Neural cell (in vitro differentiated cells): ENCODE measurements at regions not wholly inside any gene's neighbourhood (a gene's known extent, or its start where the extent isn't known, plus 50 kb on each side); places are given as distances from the start of the nearest gene placed in this dataset.

Source experiments
- H2AFZ ChIP-seq: fragments of 200-600, 300-800 bp; sonication (generic), shearing (Covaris generic); 2 replicates; pipeline ENCODE4 v1.6.0; 2014; ENCODE audit warnings: low read depth, mild to moderate bottlenecking, antibody characterized with exemption, low read length, moderate library complexity
- H3F3A ChIP-seq: fragments of 200-600 bp; shearing (Covaris generic); 2 replicates; pipeline ENCODE4 v1.6.1; 2016; ENCODE audit warnings: mild to moderate bottlenecking, moderate library complexity, mixed read lengths, antibody characterized with exemption, low read length; ENCODE audit not compliant: insufficient read depth, poor library complexity, severe bottlenecking
- H3K27ac ChIP-seq: fragments of 200-600, 300-800 bp; sonication (generic), shearing (Covaris generic); 2 replicates; pipeline ENCODE4 v1.5.1; 2014; ENCODE audit warnings: mild to moderate bottlenecking, low read length, moderate library complexity
- H3K27me3 ChIP-seq: fragments of 300-800, 200-600 bp; sonication (generic), shearing (Covaris generic); 2 replicates; pipeline ENCODE4 v1.6.0; 2014; ENCODE audit warnings: mild to moderate bottlenecking, low read depth, low read length, moderate library complexity; ENCODE audit not compliant: insufficient read depth
- H3K36me3 ChIP-seq: fragments of 300-800, 200-600 bp; sonication (generic), shearing (Covaris generic); 2 replicates; pipeline ENCODE4 v1.5.1; 2014; ENCODE audit warnings: mild to moderate bottlenecking, antibody characterized with exemption, low read length, moderate library complexity; ENCODE audit not compliant: insufficient read depth
- H3K4me2 ChIP-seq: fragments of 300-800, 200-600 bp; sonication (generic), shearing (Covaris generic); 2 replicates; pipeline ENCODE4 v1.6.0; 2014; ENCODE audit warnings: mild to moderate bottlenecking, low read length
- H3K4me3 ChIP-seq: fragments of 300-800, 200-600 bp; sonication (generic), shearing (Covaris generic); 2 replicates; pipeline ENCODE4 v1.5.1; 2014; ENCODE audit warnings: mild to moderate bottlenecking, low read length, moderate library complexity
- H3K79me2 ChIP-seq: fragments of 200-600 bp; shearing (Covaris generic); replicated peaks from 2 replicates; pipeline ENCODE4 v1.6.0; 2014; ENCODE audit warnings: mild to moderate bottlenecking, low read length, moderate library complexity; ENCODE audit not compliant: insufficient read depth
- H3K9ac ChIP-seq: fragments of 300-800, 200-600 bp; sonication (generic), shearing (Covaris generic); 2 replicates; pipeline ENCODE4 v1.6.1; 2016; ENCODE audit warnings: mild to moderate bottlenecking, low read length, mixed read lengths
- H3K9me2 ChIP-seq: fragments of 200-600 bp; shearing (Covaris generic); 2 replicates; pipeline ENCODE4 v1.6.1; 2016; ENCODE audit warnings: mild to moderate bottlenecking, low read length, mixed read lengths; ENCODE audit not compliant: insufficient read depth
- H3K9me3 ChIP-seq: fragments of 200-600, 300-800 bp; sonication (generic), shearing (Covaris generic); 2 replicates; pipeline ENCODE4 v1.6.1; 2016; ENCODE audit warnings: mild to moderate bottlenecking, mixed run types, low read length, moderate library complexity, mixed read lengths
- H4K20me1 ChIP-seq: fragments of 200-600 bp; shearing (Covaris generic); 2 replicates; pipeline ENCODE4 v1.6.1; 2016; ENCODE audit warnings: mild to moderate bottlenecking, mixed run types; ENCODE audit not compliant: insufficient read depth
- CTCF ChIP-seq: fragments of 450-650 bp; IDR thresholded peaks from 2 replicates; pipeline ENCODE4 v1.5.1; 2014; ENCODE audit warnings: antibody characterized with exemption, mild to moderate bottlenecking, moderate library complexity; ENCODE audit not compliant: poor library complexity, severe bottlenecking
- EP300 ChIP-seq: fragments of 450-650 bp; conservative IDR thresholded peaks from 2 replicates; pipeline ENCODE4 v1.6.1; 2014; ENCODE audit warnings: antibody characterized with exemption, mild to moderate bottlenecking, moderate library complexity; ENCODE audit not compliant: poor library complexity, severe bottlenecking
- EZH2 ChIP-seq: fragments of 200-600, 300-800 bp; shearing (Covaris generic), sonication (generic); IDR thresholded peaks from 2 replicates; pipeline ENCODE4 v1.6.1; 2014; ENCODE audit warnings: antibody characterized with exemption, low read length, borderline replicate concordance, mild to moderate bottlenecking; ENCODE audit not compliant: insufficient read depth, poor library complexity, severe bottlenecking
- MXI1 ChIP-seq: fragments of 450-650 bp; conservative IDR thresholded peaks from 2 replicates; pipeline ENCODE4 v1.6.1; 2014; ENCODE audit warnings: antibody characterized with exemption, mild to moderate bottlenecking; ENCODE audit not compliant: poor library complexity, severe bottlenecking
- POLR2AphosphoS5 ChIP-seq: IDR thresholded peaks from 2 replicates; pipeline ENCODE4 v1.6.1; 2012
- RAD21 ChIP-seq: fragments of 450-650 bp; conservative IDR thresholded peaks from 2 replicates; pipeline ENCODE4 v1.6.1; 2014; ENCODE audit warnings: antibody characterized with exemption, mild to moderate bottlenecking, moderate library complexity
- REST ChIP-seq: IDR thresholded peaks from 2 replicates; pipeline ENCODE4 v1.6.1; 2012; ENCODE audit warnings: borderline replicate concordance
- SMC3 ChIP-seq: fragments of 450-650 bp; conservative IDR thresholded peaks from 2 replicates; pipeline ENCODE4 v1.6.1; 2014; ENCODE audit warnings: antibody characterized with exemption, mild to moderate bottlenecking, moderate library complexity; ENCODE audit not compliant: poor library complexity
- TAF1 ChIP-seq: IDR thresholded peaks from 2 replicates; pipeline ENCODE4 v1.6.1; 2012; ENCODE audit warnings: low read depth

- Histone ChIP-seq H3K79me2 (no peaks in the 10 kb centered on the region), H4K20me1 (no peaks in the 10 kb centered on the region), H3K36me3 (no peaks in the 10 kb centered on the region), H3F3A (no peaks in the 10 kb centered on the region), H3K9ac (no peak overlapping the region), H3K4me2 (no peak overlapping the region), H3K4me3 (no peak overlapping the region), H3K9me3 (no peaks in the 10 kb centered on the region), H3K27me3 (no peaks in the 10 kb centered on the region), H3K27ac (no peak overlapping the region), H2AFZ (no peak overlapping the region), H3K9me2 (no peaks in the 10 kb centered on the region)
- no peak for TF ChIP-seq REST
- no peak for TF ChIP-seq RAD21
- no peak for TF ChIP-seq POLR2AphosphoS5
- TF ChIP-seq EZH2: no peak
- no peak for TF ChIP-seq SMC3
- no peak for TF ChIP-seq TAF1
- no peak for TF ChIP-seq EP300
- no peak for TF ChIP-seq MXI1
- TF ChIP-seq CTCF: no peak
Measured at GRCh38 chr18:30616414-30616813, 426.1 kb downstream of the DSC3 start.

- H4K20me1 ChIP-seq: no peaks in the 10 kb centered on the region
- no peaks in the 10 kb centered on the region for H3K9me3 ChIP-seq
- H3F3A ChIP-seq: no peaks in the 10 kb centered on the region
- no peak overlapping the region for H3K4me2 ChIP-seq
- no peak overlapping the region for H3K9ac ChIP-seq
- H3K79me2 ChIP-seq: no peaks in the 10 kb centered on the region
- TF ChIP-seq CTCF: no peak
- no peak for TF ChIP-seq MXI1
- no peak for TF ChIP-seq REST
- TF ChIP-seq RAD21: no peak
- H3K36me3 ChIP-seq: no peaks in the 10 kb centered on the region
- H3K4me3 ChIP-seq: no peak overlapping the region
- no peak overlapping the region for H3K27ac ChIP-seq
- H2AFZ ChIP-seq: no peak overlapping the region
- H3K9me2 ChIP-seq: no peaks in the 10 kb centered on the region
- H3K27me3 ChIP-seq: no peaks in the 10 kb centered on the region
Measured at GRCh38 chr18:30613467-30613801, 429.1 kb downstream of the DSC3 start.
